ENCODE measurements at regions not wholly inside any gene's neighbourhood (a gene's known extent, or its start where the extent isn't known, plus 50 kb on each side); places are given as distances from the start of the nearest gene placed in this dataset.

DNA sequence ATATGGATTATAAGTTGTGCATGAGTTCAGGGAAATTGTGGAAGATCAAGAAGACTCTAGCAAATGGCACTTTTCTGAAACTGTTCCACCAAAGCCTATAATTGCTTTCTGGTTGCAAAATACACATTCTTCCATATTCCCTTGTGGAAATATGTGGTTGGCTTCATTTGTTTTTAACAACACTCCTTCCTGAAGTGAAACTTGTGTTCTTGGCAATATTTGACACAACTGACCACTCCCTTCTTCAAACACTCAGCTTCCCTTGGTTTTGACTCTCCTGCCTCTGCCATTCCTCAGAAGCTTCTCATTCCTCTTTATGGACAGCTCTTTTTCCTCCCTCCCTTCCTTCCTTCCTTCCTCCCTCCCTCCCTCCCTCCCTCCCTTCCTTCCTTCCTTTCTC lies 192.3 kb downstream of the PMAIP1 start:
- H3K4me1 ChIP-seq, result no peaks in the 10 kb centered on the region
- BruUV-seq (replicated peaks), result no TSS peak
- no peaks in the 10 kb centered on the region for H3K9me3 Mint-ChIP-seq (ENCODE audit: unreplicated experiment)
- intact Hi-C loops (cut with micrococcal nuclease; ENCODE audit: unreplicated experiment), result no loop called here
- H3K27me3 ChIP-seq (replicated peaks; ENCODE audit: control insufficient read depth, insufficient read depth, low read length), result no peaks in the 10 kb centered on the region
- H3K4me3 Mint-ChIP-seq (ENCODE audit: unreplicated experiment), result no peak overlapping the region
- POLR2A ChIA-PET, result no interaction called here
- CTCF ChIA-PET, result no interaction called here
- H3K4me3 ChIP-seq (ENCODE audit: low read depth, low read length), result no peak overlapping the region
- H3K36me3 Mint-ChIP-seq (ENCODE audit: insufficient read depth, unreplicated experiment), result no peaks in the 10 kb centered on the region
- H3K9me3 ChIP-seq, result no peaks in the 10 kb centered on the region
- H3K4me1 Mint-ChIP-seq (ENCODE audit: low read depth, unreplicated experiment), result no peaks in the 10 kb centered on the region
- H3K27ac Mint-ChIP-seq (ENCODE audit: unreplicated experiment), result no peak overlapping the region
- DNase-seq, result no peak
- no peaks in the 10 kb centered on the region for H3K27me3 Mint-ChIP-seq (ENCODE audit: insufficient read depth, unreplicated experiment)
- no peaks in the 10 kb centered on the region for H3K36me3 ChIP-seq (ENCODE audit: control insufficient read depth, insufficient read depth, low read length)
- TF ChIP-seq, protein P1, sequence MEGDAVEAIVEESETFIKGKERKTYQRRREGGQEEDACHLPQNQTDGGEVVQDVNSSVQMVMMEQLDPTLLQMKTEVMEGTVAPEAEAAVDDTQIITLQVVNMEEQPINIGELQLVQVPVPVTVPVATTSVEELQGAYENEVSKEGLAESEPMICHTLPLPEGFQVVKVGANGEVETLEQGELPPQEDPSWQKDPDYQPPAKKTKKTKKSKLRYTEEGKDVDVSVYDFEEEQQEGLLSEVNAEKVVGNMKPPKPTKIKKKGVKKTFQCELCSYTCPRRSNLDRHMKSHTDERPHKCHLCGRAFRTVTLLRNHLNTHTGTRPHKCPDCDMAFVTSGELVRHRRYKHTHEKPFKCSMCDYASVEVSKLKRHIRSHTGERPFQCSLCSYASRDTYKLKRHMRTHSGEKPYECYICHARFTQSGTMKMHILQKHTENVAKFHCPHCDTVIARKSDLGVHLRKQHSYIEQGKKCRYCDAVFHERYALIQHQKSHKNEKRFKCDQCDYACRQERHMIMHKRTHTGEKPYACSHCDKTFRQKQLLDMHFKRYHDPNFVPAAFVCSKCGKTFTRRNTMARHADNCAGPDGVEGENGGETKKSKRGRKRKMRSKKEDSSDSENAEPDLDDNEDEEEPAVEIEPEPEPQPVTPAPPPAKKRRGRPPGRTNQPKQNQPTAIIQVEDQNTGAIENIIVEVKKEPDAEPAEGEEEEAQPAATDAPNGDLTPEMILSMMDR (IDR thresholded peaks at IDR 0.05; ENCODE audit: insufficient read depth in 1 of 2, low read depth in 1 of 2, low read length in 1 of 2, severe bottlenecking in 1 of 2, unreplicated experiment in 1 of 2), result no peak

GRCh38 chr18:60090170-60090569 lies 190.4 kb downstream of the PMAIP1 start:
- no peaks in the 10 kb centered on the region for H3K27me3 ChIP-seq (replicated peaks; ENCODE audit: control insufficient read depth, insufficient read depth, low read length)
- POLR2A ChIA-PET, result no interaction called here
- no peak overlapping the region for H3K4me3 ChIP-seq (ENCODE audit: low read depth, low read length)
- Mint-ChIP-seq H3K9me3 (ENCODE audit: unreplicated experiment) (no peaks in the 10 kb centered on the region), H3K27ac (ENCODE audit: unreplicated experiment) (no peak overlapping the region), H3K27me3 (ENCODE audit: insufficient read depth, unreplicated experiment) (no peaks in the 10 kb centered on the region), H3K4me1 (ENCODE audit: low read depth, unreplicated experiment) (no peaks in the 10 kb centered on the region), H3K4me3 (ENCODE audit: unreplicated experiment) (no peak overlapping the region), H3K36me3 (ENCODE audit: insufficient read depth, unreplicated experiment) (no peaks in the 10 kb centered on the region)
- H3K4me1 ChIP-seq, result no peaks in the 10 kb centered on the region
- intact Hi-C loops (cut with micrococcal nuclease; ENCODE audit: unreplicated experiment), result no loop called here
- no peaks in the 10 kb centered on the region for H3K36me3 ChIP-seq (ENCODE audit: control insufficient read depth, insufficient read depth, low read length)
- DNase-seq, result no peak
- no TSS peak for BruUV-seq (replicated peaks)
- CTCF ChIA-PET, result no interaction called here
- H3K9me3 ChIP-seq, result no peaks in the 10 kb centered on the region
- TF ChIP-seq, protein P1 (IDR thresholded peaks at IDR 0.05; ENCODE audit: insufficient read depth in 1 of 2, low read depth in 1 of 2, low read length in 1 of 2, severe bottlenecking in 1 of 2, unreplicated experiment in 1 of 2), result no peak

- H3K4me3 ChIP-seq (ENCODE audit: low read depth, low read length), result no peak overlapping the region
- H3K4me3 Mint-ChIP-seq (ENCODE audit: unreplicated experiment), result no peak overlapping the region
- H3K27me3 Mint-ChIP-seq (ENCODE audit: insufficient read depth, unreplicated experiment), result no peaks in the 10 kb centered on the region
Observed at GRCh38 chr18:60082790-60083189, 183.0 kb downstream of the PMAIP1 start.

More at GRCh38 chr18:60082790-60083189, 183.0 kb downstream of the PMAIP1 start:
- no peaks in the 10 kb centered on the region for H3K36me3 ChIP-seq (ENCODE audit: control insufficient read depth, insufficient read depth, low read length)
- CTCF ChIA-PET, result no interaction called here
- no peaks in the 10 kb centered on the region for H3K9me3 ChIP-seq
- BruUV-seq (replicated peaks), result no TSS peak
- H3K27me3 ChIP-seq (replicated peaks; ENCODE audit: control insufficient read depth, insufficient read depth, low read length), result no peaks in the 10 kb centered on the region
- POLR2A ChIA-PET, result no interaction called here
- H3K36me3 Mint-ChIP-seq (ENCODE audit: insufficient read depth, unreplicated experiment), result no peaks in the 10 kb centered on the region
- TF ChIP-seq, protein P1 (IDR thresholded peaks at IDR 0.05; ENCODE audit: insufficient read depth in 1 of 2, low read depth in 1 of 2, low read length in 1 of 2, severe bottlenecking in 1 of 2, unreplicated experiment in 1 of 2), result no peak
- no peak overlapping the region for H3K27ac Mint-ChIP-seq (ENCODE audit: unreplicated experiment)
- intact Hi-C loops (cut with micrococcal nuclease; ENCODE audit: unreplicated experiment), result no loop called here
- no peak for DNase-seq
- H3K4me1 ChIP-seq, result no peaks in the 10 kb centered on the region
- H3K9me3 Mint-ChIP-seq (ENCODE audit: unreplicated experiment), result no peaks in the 10 kb centered on the region
- no peaks in the 10 kb centered on the region for H3K4me1 Mint-ChIP-seq (ENCODE audit: low read depth, unreplicated experiment)

All from Caco-2 (cell line).